ENCODE measurements at regions not wholly inside any gene's neighbourhood (a gene's known extent, or its start where the extent isn't known, plus 50 kb on each side); places are given as distances from the start of the nearest gene placed in this dataset.

- Histone ChIP-seq H3K36me3 (ENCODE audit: control insufficient read depth, insufficient read depth, low read length) (no peaks in the 10 kb centered on the region), H3K4ac (ENCODE audit: low read depth, low read length) (no peak overlapping the region), H3K27ac (ENCODE audit: low read depth, low read length) (no peak overlapping the region), H2BK5ac (ENCODE audit: low read length) (no peak overlapping the region), H3K4me1 (ENCODE audit: control insufficient read depth, low read depth, low read length) (no peaks in the 10 kb centered on the region), H3K27me3 (ENCODE audit: insufficient read depth, low read length, poor library complexity) (no peaks in the 10 kb centered on the region), H4K5ac (ENCODE audit: low read length) (peak overlapping the region; percentile 29), H3K56ac (ENCODE audit: low read length) (no peak overlapping the region), H3K79me2 (ENCODE audit: control insufficient read depth, insufficient read depth, low read length) (no peaks in the 10 kb centered on the region), H3K4me3 (ENCODE audit: low read length) (no peak overlapping the region), H3K9ac (ENCODE audit: low read length) (no peak overlapping the region), H3K4me2 (ENCODE audit: low read length) (no peak overlapping the region), H3K18ac (ENCODE audit: low read length) (no peak overlapping the region), H3K79me1 (ENCODE audit: low read length) (no peaks in the 10 kb centered on the region), H2BK120ac (ENCODE audit: low read depth, low read length) (no peak overlapping the region), H2BK15ac (replicated peaks; ENCODE audit: low read depth) (no peak overlapping the region), H4K8ac (ENCODE audit: low read depth, low read length) (no peak overlapping the region), H3K23ac (ENCODE audit: low read length) (no peak overlapping the region), H2AK5ac (ENCODE audit: low read length) (no peak overlapping the region)
- no peak for DNase-seq
- WGBS (ENCODE audit: extremely low coverage, insufficient coverage, low lambda C conversion rate): no CpG with 5 or more reads among the region's 2 CpGs
Measured at GRCh38 chr5:124418390-124418789, 328.0 kb downstream of the ZNF608 start.

- H2BK5ac ChIP-seq (ENCODE audit: low read length): no peak overlapping the region
Measured at GRCh38 chr5:124417196-124417595, 329.2 kb downstream of the ZNF608 start.

GRCh38 chr5:124416627-124417026, 329.8 kb downstream of the ZNF608 start:
- Histone ChIP-seq H2AK5ac (ENCODE audit: low read length) (no peak overlapping the region), H3K4me2 (ENCODE audit: low read length) (no peak overlapping the region), H3K4ac (ENCODE audit: low read depth, low read length) (no peak overlapping the region), H2BK5ac (ENCODE audit: low read length) (no peak overlapping the region), H3K27ac (ENCODE audit: low read depth, low read length) (no peak overlapping the region), H3K27me3 (ENCODE audit: insufficient read depth, low read length, poor library complexity) (no peaks in the 10 kb centered on the region), H3K79me1 (ENCODE audit: low read length) (no peaks in the 10 kb centered on the region), H3K23ac (ENCODE audit: low read length) (no peak overlapping the region), H3K4me3 (ENCODE audit: low read length) (no peak overlapping the region), H3K4me1 (ENCODE audit: control insufficient read depth, low read depth, low read length) (no peaks in the 10 kb centered on the region), H4K8ac (ENCODE audit: low read depth, low read length) (no peak overlapping the region), H4K5ac (ENCODE audit: low read length) (no peak overlapping the region), H3K18ac (ENCODE audit: low read length) (no peak overlapping the region), H3K79me2 (ENCODE audit: control insufficient read depth, insufficient read depth, low read length) (no peaks in the 10 kb centered on the region), H3K36me3 (ENCODE audit: control insufficient read depth, insufficient read depth, low read length) (no peaks in the 10 kb centered on the region), H3K9ac (ENCODE audit: low read length) (no peak overlapping the region), H3K56ac (ENCODE audit: low read length) (no peak overlapping the region), H2BK120ac (ENCODE audit: low read depth, low read length) (no peak overlapping the region), H2BK15ac (replicated peaks; ENCODE audit: low read depth) (no peak overlapping the region)
- no peak for DNase-seq
- WGBS (ENCODE audit: extremely low coverage, insufficient coverage, low lambda C conversion rate): no CpG with 5 or more reads among the region's 3 CpGs

More at GRCh38 chr5:124417196-124417595, 329.2 kb downstream of the ZNF608 start:
- H3K4me2 ChIP-seq (ENCODE audit: low read length): no peak overlapping the region
- no peak overlapping the region for H3K27ac ChIP-seq (ENCODE audit: low read depth, low read length)
- no peaks in the 10 kb centered on the region for H3K79me1 ChIP-seq (ENCODE audit: low read length)
- H3K4ac ChIP-seq (ENCODE audit: low read depth, low read length): no peak overlapping the region
- no peak overlapping the region for H3K4me3 ChIP-seq (ENCODE audit: low read length)
- DNase-seq: no peak
- no peak overlapping the region for H2BK15ac ChIP-seq (replicated peaks; ENCODE audit: low read depth)
- H3K36me3 ChIP-seq (ENCODE audit: control insufficient read depth, insufficient read depth, low read length): no peaks in the 10 kb centered on the region
- no peak overlapping the region for H4K8ac ChIP-seq (ENCODE audit: low read depth, low read length)
- H3K23ac ChIP-seq (ENCODE audit: low read length): no peak overlapping the region
- no peak overlapping the region for H2AK5ac ChIP-seq (ENCODE audit: low read length)
- H3K4me1 ChIP-seq (ENCODE audit: control insufficient read depth, low read depth, low read length): no peaks in the 10 kb centered on the region
- H3K18ac ChIP-seq (ENCODE audit: low read length): no peak overlapping the region
- H3K9ac ChIP-seq (ENCODE audit: low read length): no peak overlapping the region
- no peak overlapping the region for H3K56ac ChIP-seq (ENCODE audit: low read length)
- H4K5ac ChIP-seq (ENCODE audit: low read length): no peak overlapping the region
- H3K79me2 ChIP-seq (ENCODE audit: control insufficient read depth, insufficient read depth, low read length): no peaks in the 10 kb centered on the region
- no peaks in the 10 kb centered on the region for H3K27me3 ChIP-seq (ENCODE audit: insufficient read depth, low read length, poor library complexity)
- no peak overlapping the region for H2BK120ac ChIP-seq (ENCODE audit: low read depth, low read length)

GRCh38 chr5:124414973-124415372, 331.5 kb downstream of the ZNF608 start:
- H3K4me2 ChIP-seq (ENCODE audit: low read length): no peak overlapping the region
- H4K8ac ChIP-seq (ENCODE audit: low read depth, low read length): no peak overlapping the region
- no CpG with 5 or more reads among the region's 3 CpGs for whole genome bisulfite sequencing (ENCODE audit: extremely low coverage, insufficient coverage, low lambda C conversion rate)
- DNase-seq: no peak
- H3K27ac ChIP-seq (ENCODE audit: low read depth, low read length): no peak overlapping the region
- H2BK120ac ChIP-seq (ENCODE audit: low read depth, low read length): no peak overlapping the region
- H2AK5ac ChIP-seq (ENCODE audit: low read length): no peak overlapping the region
- no peak overlapping the region for H3K4me3 ChIP-seq (ENCODE audit: low read length)
- H3K4me1 ChIP-seq (ENCODE audit: control insufficient read depth, low read depth, low read length): no peaks in the 10 kb centered on the region
- no peak overlapping the region for H3K23ac ChIP-seq (ENCODE audit: low read length)
- H2BK15ac ChIP-seq (replicated peaks; ENCODE audit: low read depth): no peak overlapping the region
- H3K4ac ChIP-seq (ENCODE audit: low read depth, low read length): no peak overlapping the region
- no peak overlapping the region for H3K56ac ChIP-seq (ENCODE audit: low read length)
- H3K79me1 ChIP-seq (ENCODE audit: low read length): no peaks in the 10 kb centered on the region
- H3K9ac ChIP-seq (ENCODE audit: low read length): no peak overlapping the region
- no peak overlapping the region for H4K5ac ChIP-seq (ENCODE audit: low read length)
- H3K27me3 ChIP-seq (ENCODE audit: insufficient read depth, low read length, poor library complexity): no peaks in the 10 kb centered on the region
- H3K36me3 ChIP-seq (ENCODE audit: control insufficient read depth, insufficient read depth, low read length): no peaks in the 10 kb centered on the region
- no peaks in the 10 kb centered on the region for H3K79me2 ChIP-seq (ENCODE audit: control insufficient read depth, insufficient read depth, low read length)
- H3K18ac ChIP-seq (ENCODE audit: low read length): no peak overlapping the region
- H2BK5ac ChIP-seq (ENCODE audit: low read length): no peak overlapping the region

DNA sequence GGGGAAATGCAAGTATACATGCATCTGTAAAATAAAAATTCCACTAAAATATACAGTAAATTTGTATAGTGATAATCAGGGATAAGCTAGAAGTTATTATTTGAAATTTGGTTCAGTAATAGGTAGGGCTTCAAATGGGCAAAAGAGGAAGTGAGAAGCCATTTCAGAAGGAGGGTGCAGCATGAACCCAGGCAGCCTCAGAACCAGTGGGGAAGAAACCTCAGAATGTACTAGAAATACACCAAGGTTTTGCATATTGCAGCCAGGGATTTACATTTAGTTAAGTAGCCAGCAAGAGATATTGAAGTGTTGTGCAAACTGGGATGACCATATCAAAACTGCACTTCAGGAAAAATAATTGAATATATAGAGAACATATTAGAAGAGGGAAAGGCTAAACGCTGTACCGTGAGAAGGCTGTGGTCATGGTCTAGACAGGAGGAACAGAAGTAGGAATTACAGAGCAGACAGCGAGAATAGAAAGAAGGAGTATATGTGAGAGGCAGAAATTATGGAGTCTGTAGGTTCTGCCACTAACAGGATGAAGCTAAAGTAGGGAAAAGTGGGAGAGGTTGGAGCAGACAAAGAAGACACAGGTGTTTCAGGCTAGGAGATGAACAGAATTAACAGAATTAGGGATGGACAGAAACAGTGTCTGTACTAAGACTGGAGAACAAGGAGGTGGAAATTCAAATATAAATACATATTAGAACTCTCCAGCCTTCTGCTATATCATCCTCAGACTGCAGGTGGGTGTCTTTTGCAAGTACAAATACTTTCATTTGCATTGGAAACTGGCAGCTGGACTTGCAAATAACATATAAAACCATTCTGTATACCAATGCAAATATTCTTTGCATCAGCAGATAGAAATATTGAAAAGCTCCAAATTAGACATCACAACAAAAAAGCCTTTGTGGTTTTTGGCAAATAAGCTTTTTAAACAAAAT, 335.6 kb downstream of the ZNF608 start:
- Histone ChIP-seq H3K27me3 (ENCODE audit: insufficient read depth, low read length, poor library complexity) (no peaks in the 10 kb centered on the region), H3K36me3 (ENCODE audit: control insufficient read depth, insufficient read depth, low read length) (no peaks in the 10 kb centered on the region), H3K4me2 (ENCODE audit: low read length) (no peak overlapping the region), H2BK5ac (ENCODE audit: low read length) (no peak overlapping the region), H3K9ac (ENCODE audit: low read length) (no peak overlapping the region), H2BK120ac (ENCODE audit: low read depth, low read length) (no peak overlapping the region), H3K79me1 (ENCODE audit: low read length) (no peaks in the 10 kb centered on the region), H3K23ac (ENCODE audit: low read length) (no peak overlapping the region), H3K56ac (ENCODE audit: low read length) (no peak overlapping the region), H2AK5ac (ENCODE audit: low read length) (no peak overlapping the region), H3K4me3 (ENCODE audit: low read length) (no peak overlapping the region), H4K5ac (ENCODE audit: low read length) (no peak overlapping the region), H3K18ac (ENCODE audit: low read length) (no peak overlapping the region), H3K4me1 (ENCODE audit: control insufficient read depth, low read depth, low read length) (no peaks in the 10 kb centered on the region), H3K27ac (ENCODE audit: low read depth, low read length) (no peak overlapping the region), H4K8ac (ENCODE audit: low read depth, low read length) (no peak overlapping the region), H3K79me2 (ENCODE audit: control insufficient read depth, insufficient read depth, low read length) (no peaks in the 10 kb centered on the region), H3K4ac (ENCODE audit: low read depth, low read length) (no peak overlapping the region), H2BK15ac (replicated peaks; ENCODE audit: low read depth) (no peak overlapping the region)
- no CpG with 5 or more reads among the region's 3 CpGs for WGBS (ENCODE audit: extremely low coverage, insufficient coverage, low lambda C conversion rate)
- no peak for DNase-seq

Data from mesendoderm (in vitro differentiated cells).